ENCODE measurements at regions not wholly inside any gene's neighbourhood (a gene's known extent, or its start where the extent isn't known, plus 50 kb on each side); places are given as distances from the start of the nearest gene placed in this dataset.

DNA sequence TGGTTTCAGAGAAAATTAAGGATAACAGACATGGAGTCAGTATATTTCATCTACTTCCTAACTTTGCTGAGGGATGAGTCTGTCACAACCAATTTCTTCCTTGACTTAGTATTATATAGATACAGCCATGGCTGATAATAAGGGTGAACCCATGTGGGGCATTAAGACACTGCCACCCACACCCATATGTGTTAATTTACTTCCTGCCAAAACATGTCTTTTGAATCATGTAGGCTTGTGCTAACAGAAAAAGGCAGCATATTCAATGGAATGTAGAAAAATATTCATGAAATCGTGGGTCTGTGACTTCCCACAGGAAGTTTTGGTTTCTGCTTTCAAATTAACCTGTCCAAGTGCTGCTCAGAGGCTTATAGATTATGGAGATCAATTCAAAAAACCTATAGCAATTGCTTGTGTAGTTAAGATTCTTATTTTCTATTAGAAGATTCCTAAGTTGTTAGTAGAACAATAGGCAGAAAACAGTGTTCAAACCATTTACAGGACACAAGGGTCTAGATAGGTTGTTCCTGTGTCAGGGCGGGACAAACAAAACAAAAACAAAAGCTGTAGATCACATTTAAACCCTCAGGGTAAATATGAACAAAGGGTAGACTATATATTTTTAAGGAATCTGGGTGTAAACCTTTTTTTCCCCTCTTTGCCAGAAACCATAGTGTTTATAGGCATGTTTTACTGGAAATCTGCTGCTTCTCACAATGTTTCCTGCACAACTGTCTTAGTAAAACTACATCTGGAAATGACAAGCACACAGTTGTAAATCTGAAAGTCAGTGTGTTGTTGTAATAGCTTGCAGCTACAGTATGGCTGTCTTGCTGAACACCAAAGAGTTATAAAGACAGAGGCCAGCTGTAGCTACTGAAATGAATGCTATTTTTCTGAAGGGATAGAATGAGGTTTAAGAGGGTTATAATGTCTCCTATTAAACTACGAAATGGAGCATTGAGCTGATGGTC is 691.2 kb downstream of the EPHA4 start:
- H2BK12ac ChIP-seq (ENCODE audit: insufficient read length, low read depth, low read length) = no peak overlapping the region
- H3K27ac ChIP-seq (ENCODE audit: insufficient read length, low read depth, low read length) = no peak overlapping the region
- H3K79me1 ChIP-seq (ENCODE audit: insufficient read depth, low read depth, low read length, poor library complexity, severe bottlenecking) = no peaks in the 10 kb centered on the region
- WGBS (ENCODE audit: extremely low coverage, insufficient read length, low lambda C conversion rate) = no CpG with 5 or more reads among the region's 3 CpGs
- Mint-ChIP-seq H3K4me3 (no peak overlapping the region), H3K9me3 (no peaks in the 10 kb centered on the region), H3K27ac (no peak overlapping the region), H3K27me3 (ENCODE audit: low read depth) (no peaks in the 10 kb centered on the region), H3K4me1 (no peaks in the 10 kb centered on the region), H3K36me3 (ENCODE audit: insufficient read depth in 1 of 3, low read depth in 3 of 3) (no peaks in the 10 kb centered on the region; a peak in 2 of 7 replicates)
- H3T11ph ChIP-seq (ENCODE audit: low read length) = no peak overlapping the region
- no peaks in the 10 kb centered on the region for H3K9me3 ChIP-seq (ENCODE audit: control insufficient read depth, low read depth, low read length)
- H2AFZ ChIP-seq (ENCODE audit: low read length) = no peak overlapping the region
- no peaks in the 10 kb centered on the region for H3K4me1 ChIP-seq (ENCODE audit: insufficient read depth, low read length)
- H2BK120ac ChIP-seq (ENCODE audit: low read depth, low read length, poor library complexity, severe bottlenecking) = no peak overlapping the region
- H3K9ac ChIP-seq (ENCODE audit: extremely low read depth, insufficient read length, low read length) = no peak overlapping the region
- no peak overlapping the region for H4K8ac ChIP-seq (replicated peaks; ENCODE audit: insufficient read length, low read depth, low read length)
- DNase-seq = no peak
- H3K14ac ChIP-seq (ENCODE audit: insufficient read depth, low read length) = no peak overlapping the region
- H2BK5ac ChIP-seq (ENCODE audit: insufficient read length, low read length) = no peak overlapping the region
- H3K4me2 ChIP-seq (ENCODE audit: insufficient read depth, insufficient read length, low read length) = no peak overlapping the region
- H3K23ac ChIP-seq (ENCODE audit: insufficient read length, low read depth, low read length) = no peak overlapping the region
- no peaks in the 10 kb centered on the region for H4K20me1 ChIP-seq (ENCODE audit: control insufficient read depth, insufficient read depth, insufficient read length)
- H3K56ac ChIP-seq (ENCODE audit: insufficient read length, low read depth, low read length) = no peak overlapping the region
- H3K4ac ChIP-seq (ENCODE audit: low read depth, low read length) = no peak overlapping the region
- no peaks in the 10 kb centered on the region for H3K23me2 ChIP-seq (ENCODE audit: insufficient read length, low read depth, low read length, poor library complexity, severe bottlenecking)
- no peak overlapping the region for H2AK5ac ChIP-seq (ENCODE audit: insufficient read length, low read length)
- no peaks in the 10 kb centered on the region for H3K27me3 ChIP-seq (ENCODE audit: insufficient read depth, low read length)
- no peaks in the 10 kb centered on the region for H3K79me2 ChIP-seq (ENCODE audit: insufficient read depth, low read length)
- no peak overlapping the region for H4K5ac ChIP-seq (ENCODE audit: insufficient read length, low read depth, low read length)
- no peak for TF ChIP-seq CTCF (conservative IDR thresholded peaks at IDR 0.05)
- H3K18ac ChIP-seq (ENCODE audit: insufficient read length, low read depth, low read length) = no peak overlapping the region
- no peak overlapping the region for H2BK15ac ChIP-seq (ENCODE audit: low read depth, low read length)
- no peak overlapping the region for H4K91ac ChIP-seq (ENCODE audit: insufficient read length, low read depth, low read length)
- no peak overlapping the region for H2BK20ac ChIP-seq (ENCODE audit: low read depth, low read length, poor library complexity, severe bottlenecking)
